ENCODE measurements at regions not wholly inside any gene's neighbourhood (a gene's known extent, or its start where the extent isn't known, plus 50 kb on each side); places are given as distances from the start of the nearest gene placed in this dataset.

GRCh38 chr6:14187406-14187805 lies 69.8 kb downstream of the CD83 start:
- no peak for DNase-seq

GRCh38 chr6:14189074-14189473 lies 71.5 kb downstream of the CD83 start:
- DNase-seq = no peak

DNA sequence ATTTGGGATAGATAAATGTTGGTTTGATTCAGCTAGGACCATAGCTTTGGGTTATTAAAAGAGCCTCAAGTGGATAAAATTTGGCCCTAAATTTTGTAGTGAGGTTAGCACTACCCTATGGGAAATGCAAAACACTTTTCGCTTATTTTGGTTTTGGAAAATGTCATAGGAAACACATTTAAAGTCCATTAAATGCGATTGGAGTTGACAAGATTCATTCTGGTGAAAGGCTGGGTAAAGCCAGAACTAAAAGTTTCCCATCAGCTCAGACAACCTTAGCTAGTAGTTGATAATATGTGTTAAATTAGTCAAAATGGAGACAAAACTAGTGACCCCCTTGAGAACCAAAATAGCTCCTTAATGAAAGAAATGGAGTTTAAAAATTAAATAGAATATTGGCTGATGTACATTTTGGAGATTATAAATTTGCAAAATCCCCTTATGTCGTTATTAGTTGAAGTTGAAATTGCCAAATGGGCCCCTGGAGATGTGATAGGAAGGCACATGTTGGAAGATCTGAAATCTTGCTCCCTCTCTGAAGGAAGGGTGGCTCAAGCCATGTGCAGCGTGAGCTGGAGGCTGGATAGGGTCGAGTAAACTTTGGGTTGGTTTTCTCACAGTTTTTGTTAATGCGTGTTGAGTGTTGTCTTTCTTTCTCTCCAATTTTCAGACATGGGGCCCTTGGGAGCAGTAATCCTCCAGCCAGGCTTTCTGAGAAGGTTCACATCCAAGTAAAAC lies 72.8 kb downstream of the CD83 start:
- DNase-seq = no peak

GRCh38 chr6:14190929-14191224 lies 73.3 kb downstream of the CD83 start:
- DNase-seq = no peak

DNA sequence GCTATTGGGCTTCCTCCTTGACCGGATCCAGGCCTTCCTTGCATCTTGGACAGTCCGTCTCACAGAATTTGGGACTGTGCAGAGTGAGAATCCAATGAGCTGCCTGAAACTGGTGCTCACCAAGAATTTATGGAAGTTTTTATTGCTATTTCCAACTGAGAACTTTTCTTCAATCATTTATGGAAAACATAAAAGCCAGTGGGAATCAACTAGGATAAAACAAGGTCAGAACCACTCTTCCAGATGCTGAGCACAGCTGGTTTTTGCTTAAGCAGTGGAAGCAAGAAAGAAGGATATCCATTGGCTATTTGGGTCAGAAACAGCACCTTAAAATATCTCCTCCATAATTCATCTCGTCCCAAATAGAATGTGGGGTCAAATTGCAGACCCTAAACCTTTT lies 74.2 kb downstream of the CD83 start:
- no peak for DNase-seq

GRCh38 chr6:14192216-14192788 lies 74.7 kb downstream of the CD83 start:
- no peak for DNase-seq

DNA sequence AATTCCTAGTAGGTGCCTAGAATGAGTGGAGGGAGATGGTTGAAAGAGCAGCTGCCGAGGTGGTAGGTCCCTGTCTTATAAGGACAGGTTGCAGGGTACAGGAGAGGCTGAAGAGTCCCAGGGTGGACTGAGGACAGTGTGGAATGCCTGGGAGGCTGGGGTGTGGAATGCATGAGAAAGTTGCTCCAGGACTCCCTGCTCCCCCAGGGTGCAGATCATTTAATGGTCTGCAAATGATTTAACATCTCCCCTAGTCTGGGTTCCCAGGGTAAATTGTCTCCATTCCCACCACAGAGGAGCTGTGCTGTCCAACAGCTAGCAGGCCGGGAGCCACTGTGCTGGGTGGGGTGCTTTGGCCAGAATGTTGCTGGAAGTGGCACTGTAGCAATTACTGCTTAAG lies 76.0 kb downstream of the CD83 start:
- DNase-seq = no peak

- no peak for DNase-seq
Measured at GRCh38 chr6:14194483-14194882, 76.9 kb downstream of the CD83 start.

DNA sequence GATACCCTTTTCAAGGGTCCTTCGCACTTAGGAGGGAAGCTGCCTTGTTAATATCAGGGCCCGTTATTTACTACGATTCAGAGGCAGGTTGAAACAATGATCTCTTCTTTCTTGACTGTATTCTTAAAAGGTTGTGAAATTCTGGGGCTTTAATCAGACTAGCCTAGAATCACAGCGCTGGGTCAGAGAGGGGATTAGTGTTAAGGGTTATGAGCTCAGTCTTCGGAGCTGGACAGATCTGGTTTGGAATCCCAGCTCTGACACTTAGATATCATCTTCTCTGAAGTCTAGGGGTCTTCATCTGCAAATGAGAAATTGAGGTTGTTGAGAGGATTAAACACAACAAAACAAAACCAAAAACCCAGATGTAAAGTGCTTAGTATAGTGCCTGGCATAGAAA lies 77.4 kb downstream of the CD83 start:
- no peak for DNase-seq

DNA sequence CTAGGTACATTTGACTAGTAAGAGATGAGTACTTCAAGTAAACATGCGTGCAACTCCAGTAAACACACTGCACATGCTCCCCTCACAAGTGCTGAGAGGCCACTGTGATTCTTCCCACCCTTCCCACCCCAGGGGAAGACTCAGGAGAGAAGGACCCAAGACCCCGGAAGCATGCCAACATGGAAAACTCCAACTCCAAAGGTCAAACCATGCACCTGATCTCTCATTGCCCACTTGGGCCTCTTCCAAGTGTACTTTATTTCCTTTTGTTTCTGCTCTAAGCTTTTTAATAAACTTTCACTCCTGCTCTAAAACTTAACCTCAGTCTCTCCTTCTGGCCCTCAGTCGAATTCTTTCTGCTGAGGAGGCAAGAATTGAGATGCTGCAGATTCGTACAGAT lies 78.5 kb downstream of the CD83 start:
- DNase-seq = no peak

DNA sequence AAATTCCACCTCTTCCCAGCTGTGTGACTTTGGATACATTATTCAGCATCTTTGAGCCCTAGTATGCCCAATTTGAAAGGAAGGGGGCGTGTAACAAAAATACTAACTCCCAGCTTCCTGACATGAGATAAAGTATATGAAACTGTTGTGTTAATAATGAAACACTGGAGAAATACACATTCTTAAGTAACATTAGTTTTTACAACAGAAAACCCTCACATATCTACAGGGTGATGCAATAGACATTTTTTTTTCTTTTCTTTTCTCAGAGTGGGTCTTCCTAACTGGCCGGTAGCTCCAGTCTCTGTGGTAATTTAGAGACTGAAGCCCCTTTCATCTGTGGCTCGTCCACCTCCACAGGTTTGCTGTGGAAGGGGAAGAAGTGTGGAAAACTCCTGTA lies 79.5 kb downstream of the CD83 start:
- DNase-seq = no peak

DNA sequence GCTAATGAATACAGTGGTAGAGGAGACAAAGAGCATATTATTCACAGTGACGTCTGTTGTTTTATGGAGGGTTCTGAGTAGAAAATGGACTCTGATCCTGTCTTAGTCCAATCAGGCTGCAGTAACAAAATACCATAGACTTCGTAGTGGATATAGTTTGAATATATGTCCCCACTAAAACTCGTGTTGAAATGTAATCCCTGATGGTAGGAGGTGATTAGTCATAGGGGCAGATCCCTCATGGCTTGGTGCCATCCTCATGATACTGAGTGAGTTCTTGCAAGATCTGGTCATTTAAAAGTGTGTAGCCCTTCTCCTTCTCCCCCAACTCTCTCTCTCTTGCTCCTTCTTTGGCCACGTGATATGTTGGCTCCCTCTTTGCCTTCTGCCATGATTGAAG lies 82.5 kb downstream of the CD83 start:
- no peak for DNase-seq

- DNase-seq = no peak
Measured at GRCh38 chr6:14202947-14203346, 85.4 kb downstream of the CD83 start.

GRCh38 chr6:14206391-14206790 lies 88.8 kb downstream of the CD83 start:
- no peak for DNase-seq

DNA sequence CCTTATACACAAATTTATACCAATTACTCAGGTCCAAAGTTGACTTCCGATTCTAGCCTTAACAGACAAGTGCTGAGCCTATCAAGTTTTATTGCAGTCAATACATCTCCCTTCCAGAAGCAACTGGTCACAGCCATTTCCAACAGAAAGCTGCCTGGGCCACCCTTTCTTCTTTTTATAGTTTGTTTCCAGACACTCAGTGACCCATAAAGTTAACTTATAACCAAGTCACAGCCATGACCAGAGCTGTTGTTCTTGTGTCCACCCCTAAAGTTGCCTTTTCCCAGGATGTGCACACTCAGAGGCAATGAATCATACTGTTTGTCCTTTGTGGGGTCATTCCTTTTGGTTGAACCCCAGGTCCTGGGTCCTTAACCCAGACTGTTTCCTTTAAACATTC lies 89.9 kb downstream of the CD83 start:
- no peak for DNase-seq

GRCh38 chr6:14209000-14209399 lies 91.4 kb downstream of the CD83 start:
- no peak for DNase-seq

- no peak for DNase-seq
Measured at GRCh38 chr6:14210077-14210476, 92.5 kb downstream of the CD83 start.

- DNase-seq = peak; percentile 88
Measured at GRCh38 chr6:14210663-14211561, 93.3 kb downstream of the CD83 start.

- peak; percentile 40 for DNase-seq
Measured at GRCh38 chr6:14211562-14211942, 94.0 kb downstream of the CD83 start.

GRCh38 chr6:14212020-14212419 lies 94.4 kb downstream of the CD83 start:
- DNase-seq = no peak

GRCh38 chr6:14212632-14213031 lies 95.1 kb downstream of the CD83 start:
- DNase-seq = no peak

GRCh38 chr6:14216946-14217684 lies 99.5 kb downstream of the CD83 start:
- DNase-seq = no peak

GRCh38 chr6:14217728-14218518 lies 100.4 kb downstream of the CD83 start:
- DNase-seq = no peak
